ENCODE measurements at regions not wholly inside any gene's neighbourhood (a gene's known extent, or its start where the extent isn't known, plus 50 kb on each side); places are given as distances from the start of the nearest gene placed in this dataset.

GRCh38 chr7:17405786-17406185 is 107.3 kb downstream of the AHR start:
- H3K27ac Mint-ChIP-seq: peak overlapping the region; percentile 87 to 97 (median 91)
- intact Hi-C loops (cut with micrococcal nuclease): loop anchor here (5.0 to 10.0 kb wide), 4 partner anchors 33 to 129 kb away; no protein-coding TSS in a partner anchor

GRCh38 chr7:17406738-17407137 is 108.3 kb downstream of the AHR start:
- Mint-ChIP-seq H3K4me3 (peak overlapping the region in 1 of 2 donors; percentile 62), H3K27ac (peak overlapping the region; percentile 87 to 97 (median 91)), H3K9me3 (no peaks in the 10 kb centered on the region), H3K4me1 (peaks cover 54% of the 10 kb centered on the region), H3K36me3 (no peaks in the 10 kb centered on the region), H3K27me3 (ENCODE audit: low read depth in 3 of 3) (no peaks in the 10 kb centered on the region)
- TF ChIP-seq CTCF (IDR thresholded peaks at IDR 0.05): no peak
- H3K79me2 ChIP-seq (ENCODE audit: insufficient read depth, low read length): no peaks in the 10 kb centered on the region
- H3K9ac ChIP-seq (ENCODE audit: insufficient read depth, low read length, poor library complexity, severe bottlenecking): no peak overlapping the region
- H3K36me3 ChIP-seq (replicated peaks in 1 of 2; ENCODE audit: control insufficient read depth in 1 of 2, insufficient read depth in 2 of 2, low read length in 2 of 2): no peaks in the 10 kb centered on the region
- H4K20me1 ChIP-seq (ENCODE audit: insufficient read depth, low read length): no peaks in the 10 kb centered on the region
- H3K27me3 ChIP-seq (ENCODE audit: control insufficient read depth in 2 of 2, insufficient read depth in 2 of 2, low read length in 2 of 2): no peaks in the 10 kb centered on the region
- peak in 2 of 3 donors; percentile 64 to 65 for DNase-seq
- H3K4me2 ChIP-seq (replicated peaks; ENCODE audit: extremely low read depth, low read length, poor library complexity, severe bottlenecking): peak overlapping the region; percentile 47
- no peak overlapping the region for H2AFZ ChIP-seq (ENCODE audit: insufficient read depth, low read depth, low read length, poor library complexity, severe bottlenecking)
- intact Hi-C loops (cut with micrococcal nuclease): loop anchor here (5.0 to 10.0 kb wide), 4 partner anchors 34 to 128 kb away; no protein-coding TSS in a partner anchor
- peak overlapping the region in 1 of 3 experiments; percentile 44 for H3K4me3 ChIP-seq (replicated peaks in 1 of 3; ENCODE audit: low read depth in 2 of 3, low read length in 3 of 3)
- H3K27ac ChIP-seq (ENCODE audit: low read depth in 1 of 2, low read length in 2 of 2): peak overlapping the region; percentile 69 to 78
- peaks cover 49 to 60% of the 10 kb centered on the region in 2 donors for H3K4me1 ChIP-seq (ENCODE audit: control insufficient read depth in 1 of 2, insufficient read depth in 2 of 2, low read length in 2 of 2)
- no peaks in the 10 kb centered on the region for H3K9me3 ChIP-seq (replicated peaks in 1 of 2; ENCODE audit: control insufficient read depth in 1 of 2, insufficient read depth in 1 of 2, low read length in 2 of 2)
- 0% methylated on average over 1 of the region's 3 CpGs for WGBS (ENCODE audit: insufficient coverage)

More at GRCh38 chr7:17405786-17406185, 107.3 kb downstream of the AHR start:
- Histone ChIP-seq H2AFZ (ENCODE audit: insufficient read depth, low read depth, low read length, poor library complexity, severe bottlenecking) (no peak overlapping the region), H3K79me2 (ENCODE audit: insufficient read depth, low read length) (no peaks in the 10 kb centered on the region), H3K4me3 (replicated peaks in 1 of 3; ENCODE audit: low read depth in 2 of 3, low read length in 3 of 3) (no peak overlapping the region), H4K20me1 (ENCODE audit: insufficient read depth, low read length) (no peaks in the 10 kb centered on the region), H3K4me1 (ENCODE audit: control insufficient read depth in 1 of 2, insufficient read depth in 2 of 2, low read length in 2 of 2) (peaks cover 59 to 69% of the 10 kb centered on the region in 2 donors), H3K27me3 (ENCODE audit: control insufficient read depth in 2 of 2, insufficient read depth in 2 of 2, low read length in 2 of 2) (no peaks in the 10 kb centered on the region), H3K36me3 (replicated peaks in 1 of 2; ENCODE audit: control insufficient read depth in 1 of 2, insufficient read depth in 2 of 2, low read length in 2 of 2) (no peaks in the 10 kb centered on the region), H3K4me2 (replicated peaks; ENCODE audit: extremely low read depth, low read length, poor library complexity, severe bottlenecking) (no peak overlapping the region), H3K27ac (ENCODE audit: low read depth in 1 of 2, low read length in 2 of 2) (peak overlapping the region in 1 of 2 donors; percentile 78), H3K9ac (ENCODE audit: insufficient read depth, low read length, poor library complexity, severe bottlenecking) (no peak overlapping the region), H3K9me3 (replicated peaks in 1 of 2; ENCODE audit: control insufficient read depth in 1 of 2, insufficient read depth in 1 of 2, low read length in 2 of 2) (no peaks in the 10 kb centered on the region)
- H3K36me3 Mint-ChIP-seq: no peaks in the 10 kb centered on the region
- no peak for TF ChIP-seq CTCF (IDR thresholded peaks at IDR 0.05)
- no peak overlapping the region for H3K4me3 Mint-ChIP-seq
- DNase-seq: peak; percentile 52 to 60 (median 54)
- no peaks in the 10 kb centered on the region for H3K9me3 Mint-ChIP-seq
- WGBS (ENCODE audit: insufficient coverage): 70% methylated on average over 4 of the region's 8 CpGs
- H3K27me3 Mint-ChIP-seq (ENCODE audit: low read depth in 3 of 3): no peaks in the 10 kb centered on the region
- H3K4me1 Mint-ChIP-seq: peaks cover 63% of the 10 kb centered on the region

All from CD14-positive monocyte (primary cell).